Astrocyte (in vitro differentiated cells and primary cell): ENCODE measurements at regions not wholly inside any gene's neighbourhood (a gene's known extent, or its start where the extent isn't known, plus 50 kb on each side); places are given as distances from the start of the nearest gene placed in this dataset.

Experiments used
- EZH2 ChIP-seq: IDR thresholded peaks from 2 replicates; pipeline ENCODE4 v1.6.1; 2012; ENCODE audit warnings: mild to moderate bottlenecking, low read length, inconsistent platforms; ENCODE audit not compliant: insufficient read depth
- TF ChIP-seq, protein P1 (sequence below): IDR thresholded peaks from 2 replicates; pipeline ENCODE4 v1.5.1; 2011; ENCODE audit warnings: low read depth, mild to moderate bottlenecking, inconsistent platforms, low read length, moderate library complexity; ENCODE audit not compliant: insufficient read depth

DNA sequence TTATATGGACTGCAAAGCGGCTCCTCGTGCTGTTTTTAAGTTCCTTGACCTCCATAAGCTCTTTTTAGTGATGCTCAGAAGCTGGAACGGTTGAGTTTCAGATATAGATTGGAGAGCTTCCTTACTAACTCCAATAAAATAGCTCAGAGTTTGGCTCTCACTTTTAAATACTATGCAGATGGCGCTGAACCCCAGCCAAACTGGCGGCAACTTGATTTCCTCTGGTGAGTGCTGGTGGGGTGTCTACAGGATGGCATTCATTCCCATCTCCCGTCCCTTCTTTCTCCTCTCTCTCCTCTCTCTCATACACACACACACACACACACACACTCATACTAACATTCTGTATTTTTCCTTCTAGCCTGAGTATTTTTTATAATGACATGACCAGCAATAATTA lies 346.3 kb downstream of the ETNK1 start:
- TF ChIP-seq, protein P1, sequence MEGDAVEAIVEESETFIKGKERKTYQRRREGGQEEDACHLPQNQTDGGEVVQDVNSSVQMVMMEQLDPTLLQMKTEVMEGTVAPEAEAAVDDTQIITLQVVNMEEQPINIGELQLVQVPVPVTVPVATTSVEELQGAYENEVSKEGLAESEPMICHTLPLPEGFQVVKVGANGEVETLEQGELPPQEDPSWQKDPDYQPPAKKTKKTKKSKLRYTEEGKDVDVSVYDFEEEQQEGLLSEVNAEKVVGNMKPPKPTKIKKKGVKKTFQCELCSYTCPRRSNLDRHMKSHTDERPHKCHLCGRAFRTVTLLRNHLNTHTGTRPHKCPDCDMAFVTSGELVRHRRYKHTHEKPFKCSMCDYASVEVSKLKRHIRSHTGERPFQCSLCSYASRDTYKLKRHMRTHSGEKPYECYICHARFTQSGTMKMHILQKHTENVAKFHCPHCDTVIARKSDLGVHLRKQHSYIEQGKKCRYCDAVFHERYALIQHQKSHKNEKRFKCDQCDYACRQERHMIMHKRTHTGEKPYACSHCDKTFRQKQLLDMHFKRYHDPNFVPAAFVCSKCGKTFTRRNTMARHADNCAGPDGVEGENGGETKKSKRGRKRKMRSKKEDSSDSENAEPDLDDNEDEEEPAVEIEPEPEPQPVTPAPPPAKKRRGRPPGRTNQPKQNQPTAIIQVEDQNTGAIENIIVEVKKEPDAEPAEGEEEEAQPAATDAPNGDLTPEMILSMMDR, result no peak
- TF ChIP-seq EZH2, result no peak
